Glomerular visceral epithelial cell (primary cell): ENCODE measurements at regions not wholly inside any gene's neighbourhood (a gene's known extent, or its start where the extent isn't known, plus 50 kb on each side); places are given as distances from the start of the nearest gene placed in this dataset.

ENCODE experiments used
- DNase-seq: peaks from one replicate; pipeline ENCODE4 v3.0.0-alpha.2; 2016; ENCODE audit errors: extremely low spot score

- DNase-seq, result no peak
Measured at GRCh38 chr7:42617806-42618457, 293.9 kb downstream of the C7orf25 start.

GRCh38 chr7:42617071-42617765 is 294.7 kb downstream of the C7orf25 start:
- no peak for DNase-seq

- DNase-seq, result no peak
Measured at GRCh38 chr7:42614636-42615035, 297.2 kb downstream of the C7orf25 start.

- DNase-seq, result no peak
Measured at GRCh38 chr7:42611961-42612360, 299.9 kb downstream of the C7orf25 start.

- DNase-seq, result no peak
Measured at GRCh38 chr7:42611289-42611928, 300.5 kb downstream of the C7orf25 start.

- DNase-seq, result no peak
Measured at GRCh38 chr7:42606193-42606905, 305.5 kb downstream of the C7orf25 start.

- no peak for DNase-seq
Measured at GRCh38 chr7:42605406-42606192, 306.3 kb downstream of the C7orf25 start.

- no peak for DNase-seq
Measured at GRCh38 chr7:42603496-42603895, 308.4 kb downstream of the C7orf25 start.

GRCh38 chr7:42597300-42597699 is 314.6 kb downstream of the C7orf25 start:
- DNase-seq, result no peak

- no peak for DNase-seq
Measured at GRCh38 chr7:42596737-42597136, 315.1 kb downstream of the C7orf25 start.

GRCh38 chr7:42593860-42594259 is 318.0 kb downstream of the C7orf25 start:
- no peak for DNase-seq

- no peak for DNase-seq
Measured at GRCh38 chr7:42590771-42591310, 321.0 kb downstream of the C7orf25 start.

- DNase-seq, result no peak
Measured at GRCh38 chr7:42588876-42589275, 323.0 kb downstream of the C7orf25 start.

- no peak for DNase-seq
Measured at GRCh38 chr7:42587806-42588205, 324.1 kb downstream of the C7orf25 start.

- no peak for DNase-seq
Measured at GRCh38 chr7:42580061-42580460, 331.8 kb downstream of the C7orf25 start.

- DNase-seq, result no peak
Measured at GRCh38 chr7:42575171-42575570, 336.7 kb downstream of the C7orf25 start.

GRCh38 chr7:42574685-42575084 is 337.2 kb downstream of the C7orf25 start:
- DNase-seq, result no peak

- DNase-seq, result no peak
Measured at GRCh38 chr7:42573881-42574672, 337.1 kb upstream of the GLI3 start.

GRCh38 chr7:42572561-42572960 is 335.6 kb upstream of the GLI3 start:
- no peak for DNase-seq

GRCh38 chr7:42572056-42572455 is 335.0 kb upstream of the GLI3 start:
- DNase-seq, result no peak

GRCh38 chr7:42570944-42571343 is 333.9 kb upstream of the GLI3 start:
- no peak for DNase-seq
